ENCODE measurements at regions not wholly inside any gene's neighbourhood (a gene's known extent, or its start where the extent isn't known, plus 50 kb on each side); places are given as distances from the start of the nearest gene placed in this dataset.

- no peak for DNase-seq (ENCODE audit: extremely low spot score in 2 of 2)
- no peaks in the 10 kb centered on the region for H3K4me1 ChIP-seq
- no peak overlapping the region for H3K27ac ChIP-seq
- TF ChIP-seq CTCF (IDR thresholded peaks at IDR 0.05) (no peak), POLR2AphosphoS5 (IDR thresholded peaks at IDR 0.05; ENCODE audit: insufficient read depth in 1 of 2, low read depth in 1 of 2) (no peak), POLR2A (IDR thresholded peaks at IDR 0.05) (no peak)
- H3K9me3 ChIP-seq: no peaks in the 10 kb centered on the region
- no peaks in the 10 kb centered on the region for H3K27me3 ChIP-seq
- H3K4me3 ChIP-seq: no peak overlapping the region
- intact Hi-C loops (cut with DNase I): no loop called here
- no peaks in the 10 kb centered on the region for H3K36me3 ChIP-seq
These were observed 448.4 kb upstream of the SLC10A2 start for GRCh38 chr13:103514619-103515018.

- Histone ChIP-seq H3K4me3 (no peak overlapping the region), H3K27ac (no peak overlapping the region), H3K36me3 (no peaks in the 10 kb centered on the region), H3K4me1 (no peaks in the 10 kb centered on the region), H3K27me3 (no peaks in the 10 kb centered on the region), H3K9me3 (no peaks in the 10 kb centered on the region)
- no peak for DNase-seq (ENCODE audit: extremely low spot score in 2 of 2)
- TF ChIP-seq CTCF (IDR thresholded peaks at IDR 0.05): no peak
- TF ChIP-seq POLR2A (IDR thresholded peaks at IDR 0.05): no peak
- no peak for TF ChIP-seq POLR2AphosphoS5 (IDR thresholded peaks at IDR 0.05; ENCODE audit: insufficient read depth in 1 of 2, low read depth in 1 of 2)
- intact Hi-C loops (cut with DNase I): no loop called here
These were observed 448.0 kb upstream of the SLC10A2 start for GRCh38 chr13:103514188-103514587.

GRCh38 chr13:103510007-103510535 lies 443.9 kb upstream of the SLC10A2 start:
- Histone ChIP-seq H3K4me3 (no peak overlapping the region), H3K27me3 (no peaks in the 10 kb centered on the region), H3K27ac (no peak overlapping the region), H3K9me3 (no peaks in the 10 kb centered on the region), H3K36me3 (no peaks in the 10 kb centered on the region), H3K4me1 (no peaks in the 10 kb centered on the region)
- no peak for DNase-seq (ENCODE audit: extremely low spot score in 2 of 2)
- intact Hi-C loops (cut with DNase I): no loop called here
- TF ChIP-seq POLR2A (IDR thresholded peaks at IDR 0.05): no peak
- TF ChIP-seq POLR2AphosphoS5 (IDR thresholded peaks at IDR 0.05; ENCODE audit: insufficient read depth in 1 of 2, low read depth in 1 of 2): no peak
- no peak for TF ChIP-seq CTCF (IDR thresholded peaks at IDR 0.05)

DNA sequence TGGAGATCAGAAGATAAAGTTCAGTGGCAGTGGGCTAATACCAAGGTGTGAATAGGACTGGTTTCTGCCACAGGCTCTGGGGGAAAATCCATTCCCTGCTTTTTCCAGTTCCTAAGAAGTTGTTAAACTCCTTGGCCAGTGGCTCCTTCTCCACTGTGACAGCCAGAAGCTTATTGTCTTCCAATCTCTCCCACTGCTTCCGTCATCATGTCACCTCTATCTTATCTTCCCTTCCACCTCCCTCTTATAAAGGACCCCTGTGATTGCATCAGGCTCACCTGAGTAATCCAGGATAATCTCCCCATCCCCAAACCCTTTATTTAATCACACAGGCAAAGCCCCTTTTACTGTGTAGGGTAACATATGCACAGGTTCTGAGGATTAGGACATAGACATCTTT lies 431.2 kb upstream of the SLC10A2 start:
- intact Hi-C loops (cut with DNase I): no loop called here
- Histone ChIP-seq H3K27me3 (no peaks in the 10 kb centered on the region), H3K27ac (no peak overlapping the region), H3K4me1 (no peaks in the 10 kb centered on the region), H3K9me3 (no peaks in the 10 kb centered on the region), H3K36me3 (no peaks in the 10 kb centered on the region), H3K4me3 (no peak overlapping the region)
- DNase-seq (ENCODE audit: extremely low spot score in 2 of 2): no peak
- TF ChIP-seq POLR2A (IDR thresholded peaks at IDR 0.05) (no peak), CTCF (IDR thresholded peaks at IDR 0.05) (no peak), POLR2AphosphoS5 (IDR thresholded peaks at IDR 0.05; ENCODE audit: insufficient read depth in 1 of 2, low read depth in 1 of 2) (no peak)

- Histone ChIP-seq H3K27me3 (no peaks in the 10 kb centered on the region), H3K36me3 (no peaks in the 10 kb centered on the region), H3K27ac (no peak overlapping the region), H3K4me1 (no peaks in the 10 kb centered on the region), H3K9me3 (no peaks in the 10 kb centered on the region), H3K4me3 (no peak overlapping the region)
- intact Hi-C loops (cut with DNase I): no loop called here
- TF ChIP-seq CTCF (IDR thresholded peaks at IDR 0.05) (no peak), POLR2A (IDR thresholded peaks at IDR 0.05) (no peak), POLR2AphosphoS5 (IDR thresholded peaks at IDR 0.05; ENCODE audit: insufficient read depth in 1 of 2, low read depth in 1 of 2) (no peak)
- no peak for DNase-seq (ENCODE audit: extremely low spot score in 2 of 2)
These were observed 421.6 kb upstream of the SLC10A2 start for GRCh38 chr13:103487841-103488240.

All from vagina (tissue), 2 donors.